IMR-90 (cell line): ENCODE measurements at regions not wholly inside any gene's neighbourhood (a gene's known extent, or its start where the extent isn't known, plus 50 kb on each side); places are given as distances from the start of the nearest gene placed in this dataset.

Experiments
- ATAC-seq: fragments of 200-7000 bp; cut with Tn5 transposase; 2 replicates; pipeline ENCODE4 v1.9.1; 2020; ENCODE audit warnings: low read depth, mild to moderate bottlenecking, moderate library complexity
- BruUV-seq: library from RNA; stranded (reverse); fragments of 400-500 nt; replicated peaks from 2 replicates; lab custom pipeline; 2021; lab: Mats Ljungman, UMichigan
- CTCF ChIA-PET: fragments of 300-600 bp; formaldehyde crosslinking; extraction: SDS; loops from one replicate; lab custom pipeline; 2021; ENCODE audit warnings: antibody characterized with exemption; lab: Yijun Ruan, JAX
- POLR2A ChIA-PET: fragments of 300-600 bp; sonication (Branson Sonifier 250); formaldehyde crosslinking; loops from one replicate; lab custom pipeline; 2022; ENCODE audit warnings: antibody characterized with exemption; ENCODE audit not compliant: unreplicated experiment; lab: Charles Lee
- DNase-seq: peaks from one replicate; pipeline ENCODE4 v3.0.0; 2013
- H2AFZ ChIP-seq: replicated peaks from 2 replicates; pipeline ENCODE3; 2013; ENCODE audit warnings: low read length, mild to moderate bottlenecking; ENCODE audit not compliant: poor library complexity
- H2AK5ac ChIP-seq: 2 replicates; pipeline ENCODE4 v1.6.1; 2013; ENCODE audit warnings: low read depth, low read length, inconsistent platforms
- H2AK9ac ChIP-seq: replicated peaks from 2 replicates; pipeline ENCODE3; 2013; ENCODE audit warnings: mild to moderate bottlenecking, low read depth, low read length, moderate library complexity; ENCODE audit not compliant: poor library complexity
- H2BK120ac ChIP-seq: 2 replicates; pipeline ENCODE4 v1.6.1; 2013; ENCODE audit warnings: low read depth, low read length, inconsistent platforms
- H2BK15ac ChIP-seq: 3 replicates; pipeline ENCODE4 v1.6.1; 2013; ENCODE audit warnings: low read depth, low read length, inconsistent platforms
- H2BK20ac ChIP-seq: 2 replicates; pipeline ENCODE4 v1.6.1; 2013; ENCODE audit warnings: low read depth, mild to moderate bottlenecking, inconsistent platforms, low read length, moderate library complexity
- H2BK5ac ChIP-seq: 2 replicates; pipeline ENCODE4 v1.6.1; 2013; ENCODE audit warnings: mild to moderate bottlenecking, low read depth, low read length, inconsistent platforms; ENCODE audit not compliant: poor library complexity, severe bottlenecking
- H3K14ac ChIP-seq: replicated peaks from 2 replicates; pipeline ENCODE4 v1.6.1; 2013; ENCODE audit warnings: low read depth, low read length, inconsistent platforms
- H3K18ac ChIP-seq: 2 replicates; pipeline ENCODE4 v1.6.1; 2013; ENCODE audit warnings: low read depth, low read length, control low read depth
- H3K23ac ChIP-seq: 2 replicates; pipeline ENCODE4 v1.6.1; 2013; ENCODE audit warnings: low read depth, low read length, inconsistent platforms
- H3K27ac ChIP-seq: 2 replicates; pipeline ENCODE4 v1.5.1; 2013; ENCODE audit warnings: mild to moderate bottlenecking, control low read depth, low read length; ENCODE audit not compliant: insufficient read depth
- H3K27me3 ChIP-seq: 2 replicates; pipeline ENCODE4 v1.6.1; 2013; ENCODE audit warnings: low read length; ENCODE audit not compliant: control insufficient read depth, insufficient read depth
- H3K36me3 ChIP-seq: 2 replicates; pipeline ENCODE4 v1.6.1; 2013; ENCODE audit warnings: low read length, mixed read lengths; ENCODE audit not compliant: control insufficient read depth, insufficient read depth
- H3K4ac ChIP-seq: 2 replicates; pipeline ENCODE4 v1.6.1; 2013; ENCODE audit warnings: low read depth, low read length, inconsistent platforms
- H3K4me1 ChIP-seq: 2 replicates; pipeline ENCODE4 v1.6.1; 2013; ENCODE audit warnings: low read length, mixed read lengths; ENCODE audit not compliant: control insufficient read depth, insufficient read depth
- H3K4me2 ChIP-seq: 2 replicates; pipeline ENCODE4 v1.6.1; 2013; ENCODE audit warnings: low read depth, mild to moderate bottlenecking, control low read depth, low read length, moderate library complexity
- H3K4me3 ChIP-seq: 2 replicates; pipeline ENCODE4 v1.5.1; 2013; ENCODE audit warnings: low read depth, mild to moderate bottlenecking, control low read depth, low read length, moderate library complexity; ENCODE audit not compliant: insufficient read depth
- H3K56ac ChIP-seq: 2 replicates; pipeline ENCODE4 v1.6.1; 2013; ENCODE audit warnings: low read length, inconsistent platforms; ENCODE audit not compliant: insufficient read depth; ENCODE audit errors: extremely low read depth
- H3K79me1 ChIP-seq, 2 experiments: 2 replicates each; pipeline ENCODE4 v1.6.1; 2013; ENCODE audit warnings: low read length in 2 of 2, inconsistent platforms in 1 of 2, low read depth in 1 of 2
- H3K9ac ChIP-seq: 2 replicates; pipeline ENCODE4 v1.6.1; 2013; ENCODE audit warnings: low read depth, low read length, control low read depth
- H3K9me1 ChIP-seq: 2 replicates; pipeline ENCODE4 v1.6.1; 2013; ENCODE audit warnings: low read length, inconsistent platforms; ENCODE audit not compliant: insufficient read depth
- H3K9me3 ChIP-seq: 2 replicates; pipeline ENCODE4 v1.6.1; 2013; ENCODE audit warnings: low read length; ENCODE audit not compliant: control insufficient read depth, insufficient read depth
- H4K20me1 ChIP-seq: 2 replicates; pipeline ENCODE4 v1.6.1; 2013; ENCODE audit warnings: low read length, inconsistent platforms; ENCODE audit not compliant: insufficient read depth
- H4K5ac ChIP-seq: 2 replicates; pipeline ENCODE4 v1.6.1; 2013; ENCODE audit warnings: mild to moderate bottlenecking, low read depth, low read length, control low read depth
- H4K8ac ChIP-seq, 2 experiments: 2 replicates each; pipeline ENCODE4 v1.6.1; 2013; ENCODE audit warnings: low read depth in 2 of 2, low read length in 2 of 2, control low read depth in 1 of 2, inconsistent platforms in 1 of 2
- H4K91ac ChIP-seq: 2 replicates; pipeline ENCODE4 v1.6.1; 2013; ENCODE audit warnings: low read depth, low read length, inconsistent platforms; ENCODE audit not compliant: insufficient read depth
- CHD1 ChIP-seq: IDR thresholded peaks from 2 replicates; pipeline ENCODE4 v1.6.1; 2012; ENCODE audit warnings: low read depth, low read length, improper control_type of control experiment
- MAFK ChIP-seq: IDR thresholded peaks from 2 replicates; pipeline ENCODE4 v1.6.1; 2012; ENCODE audit warnings: low read depth, low read length, improper control_type of control experiment
- MXI1 ChIP-seq: IDR thresholded peaks from 2 replicates; pipeline ENCODE4 v1.6.1; 2012; ENCODE audit warnings: low read depth, mild to moderate bottlenecking, low read length, moderate library complexity, borderline replicate concordance
- dilution Hi-C: fragments of 300-500 bp; cut with HindIII; formaldehyde crosslinking; loops from one replicate; pipeline ENCODE4 v1.14.3; 2018; ENCODE audit warnings: low sequenced_read_pairs; ENCODE audit not compliant: unreplicated experiment
- in situ Hi-C: fragments of 300-500 bp; cut with MboI; formaldehyde crosslinking; loops from 3 replicates; pipeline ENCODE4 v1.14.3; 2019; ENCODE audit warnings: low sequenced_read_pairs, inconsistent platforms, mixed read lengths
- intact Hi-C: fragments of 100-400 bp; cut with micrococcal nuclease; formaldehyde crosslinking; loops from 2 replicates; pipeline ENCODE4 v1.10.0; 2022

GRCh38 chr18:66749481-66750035, 145.7 kb upstream of the CDH19 start:
- TF ChIP-seq MXI1 (no peak), MAFK (peak; percentile 91), CHD1 (no peak)
- DNase-seq, result no peak
- Histone ChIP-seq H2BK120ac (no peak overlapping the region), H2AK9ac (no peak overlapping the region), H3K9ac (no peak overlapping the region), H3K4me1 (no peaks in the 10 kb centered on the region), H2AFZ (no peak overlapping the region), H2BK20ac (no peak overlapping the region), H3K4me2 (no peak overlapping the region), H4K8ac (no peak overlapping the region), H3K14ac (no peak overlapping the region), H3K9me1 (no peaks in the 10 kb centered on the region), H3K4me3 (no peak overlapping the region), H4K91ac (no peak overlapping the region), H3K4ac (no peak overlapping the region), H3K56ac (no peak overlapping the region), H3K27me3 (no peaks in the 10 kb centered on the region), H3K79me1 (no peaks in the 10 kb centered on the region), H4K5ac (no peak overlapping the region), H3K27ac (no peak overlapping the region), H2BK5ac (no peak overlapping the region), H2AK5ac (no peak overlapping the region), H3K18ac (no peak overlapping the region), H2BK15ac (no peak overlapping the region), H4K20me1 (no peaks in the 10 kb centered on the region), H3K23ac (no peak overlapping the region), H3K9me3 (peaks cover 2% of the 10 kb centered on the region), H3K36me3 (no peaks in the 10 kb centered on the region)
- no peak for ATAC-seq
- dilution Hi-C loops, result no loop called here
- CTCF ChIA-PET, result no interaction called here
- in situ Hi-C loops, result no loop called here
- POLR2A ChIA-PET, result no interaction called here
- intact Hi-C loops, result no loop called here
- no TSS peak for BruUV-seq
